ENCODE measurements at regions not wholly inside any gene's neighbourhood (a gene's known extent, or its start where the extent isn't known, plus 50 kb on each side); places are given as distances from the start of the nearest gene placed in this dataset.

GRCh38 chr7:46000513-46000912 is 79.4 kb upstream of the IGFBP3 start:
- DNase-seq (ENCODE audit: low spot score in 2 of 2) = no peak
- WGBS, 2 donors = 72 to 80% methylated on average over 7 of the region's 7 CpGs
- TF ChIP-seq POLR2A (IDR thresholded peaks at IDR 0.05) (no peak), EP300 (IDR thresholded peaks at IDR 0.05) (no peak), CTCF (IDR thresholded peaks at IDR 0.05) (no peak)

DNA sequence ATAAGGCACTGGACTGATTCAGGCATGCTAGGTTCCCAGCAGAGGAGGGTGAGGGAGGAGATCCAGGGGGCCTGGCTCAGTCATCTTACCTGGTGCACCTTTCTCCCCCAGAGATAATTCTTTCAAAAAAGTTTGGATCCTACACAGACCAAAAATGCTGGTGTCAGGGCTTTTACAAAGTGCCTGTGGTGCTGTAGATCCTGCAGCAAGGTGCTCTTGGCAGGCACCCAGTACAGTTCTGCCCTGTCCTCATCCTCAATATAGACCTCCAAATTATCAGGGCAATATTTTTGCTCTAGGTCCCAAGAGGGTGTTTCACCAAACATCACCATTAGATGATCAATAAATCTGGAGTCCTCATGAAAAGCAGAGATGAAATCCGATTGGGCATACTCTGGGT is 78.5 kb upstream of the IGFBP3 start:
- WGBS, 2 donors = 92 to 100% methylated on average over 1 of the region's 1 CpG
- no peak overlapping the region for H3K4me3 ChIP-seq
- no peak for DNase-seq (ENCODE audit: low spot score in 2 of 2)

More at GRCh38 chr7:46000513-46000912, 79.4 kb upstream of the IGFBP3 start:
- Histone ChIP-seq H3K27ac (no peak overlapping the region), H3K4me1 (no peaks in the 10 kb centered on the region), H3K27me3 (no peaks in the 10 kb centered on the region), H3K36me3 (no peaks in the 10 kb centered on the region), H3K4me3 (no peak overlapping the region), H3K9me3 (peaks cover 0 to 27% (median 4%) of the 10 kb centered on the region in 4 donors)

GRCh38 chr7:45998506-45998905 is 77.4 kb upstream of the IGFBP3 start:
- WGBS, 2 donors = 88 to 90% methylated on average over 1 of the region's 1 CpG

More for the DNA sequence above, 78.5 kb upstream of the IGFBP3 start:
- H3K27me3 ChIP-seq = no peaks in the 10 kb centered on the region
- H3K36me3 ChIP-seq = no peaks in the 10 kb centered on the region
- TF ChIP-seq EP300 (IDR thresholded peaks at IDR 0.05) (no peak), POLR2A (IDR thresholded peaks at IDR 0.05) (no peak), CTCF (IDR thresholded peaks at IDR 0.05) (no peak)
- peaks cover 0 to 36% (median 4%) of the 10 kb centered on the region in 4 donors for H3K9me3 ChIP-seq
- no peak overlapping the region for H3K27ac ChIP-seq
- H3K4me1 ChIP-seq = no peaks in the 10 kb centered on the region

GRCh38 chr7:45993621-45994020 is 72.5 kb upstream of the IGFBP3 start:
- Histone ChIP-seq H3K27ac (no peak overlapping the region), H3K9me3 (peaks cover 0 to 23% (median 4%) of the 10 kb centered on the region in 4 donors), H3K36me3 (no peaks in the 10 kb centered on the region)

More at GRCh38 chr7:45998506-45998905, 77.4 kb upstream of the IGFBP3 start:
- H3K4me1 ChIP-seq = no peaks in the 10 kb centered on the region
- no peak overlapping the region for H3K4me3 ChIP-seq
- no peaks in the 10 kb centered on the region for H3K27me3 ChIP-seq
- TF ChIP-seq POLR2A (IDR thresholded peaks at IDR 0.05) = no peak
- peaks cover 0 to 36% (median 4%) of the 10 kb centered on the region in 4 donors for H3K9me3 ChIP-seq
- DNase-seq (ENCODE audit: low spot score in 2 of 2) = no peak
- H3K27ac ChIP-seq = no peak overlapping the region
- no peaks in the 10 kb centered on the region for H3K36me3 ChIP-seq

DNA sequence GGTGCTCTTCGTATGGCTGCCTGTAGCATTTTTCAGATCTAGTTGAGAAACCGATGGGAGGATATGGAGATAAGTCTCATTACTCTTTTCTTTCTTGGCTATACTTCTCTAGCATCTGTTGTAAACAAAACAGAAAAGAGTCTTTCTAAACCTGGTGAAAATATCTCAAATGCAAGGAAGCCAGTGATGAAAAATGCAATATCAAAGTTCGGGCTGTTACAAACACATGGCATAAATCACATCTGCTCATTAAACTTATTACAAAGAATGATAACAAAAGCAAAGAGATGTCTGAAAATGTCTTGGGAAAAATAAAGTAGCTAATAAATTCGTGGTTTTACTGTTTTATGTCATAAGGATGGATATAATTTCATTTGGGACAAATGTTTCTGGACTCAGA is 71.8 kb upstream of the IGFBP3 start:
- Histone ChIP-seq H3K4me1 (no peaks in the 10 kb centered on the region), H3K36me3 (no peaks in the 10 kb centered on the region), H3K27ac (no peak overlapping the region), H3K9me3 (peaks cover 0 to 23% (median 4%) of the 10 kb centered on the region in 4 donors), H3K4me3 (no peak overlapping the region), H3K27me3 (no peaks in the 10 kb centered on the region)
- WGBS, 2 donors = 54 to 57% methylated on average over 4 of the region's 4 CpGs
- DNase-seq (ENCODE audit: low spot score in 2 of 2) = no peak
- no peak for TF ChIP-seq EP300 (IDR thresholded peaks at IDR 0.05)
- TF ChIP-seq POLR2A (IDR thresholded peaks at IDR 0.05) = no peak
- no peak for TF ChIP-seq CTCF (IDR thresholded peaks at IDR 0.05)

More at GRCh38 chr7:45993621-45994020, 72.5 kb upstream of the IGFBP3 start:
- Histone ChIP-seq H3K27me3 (no peaks in the 10 kb centered on the region), H3K4me3 (no peak overlapping the region), H3K4me1 (no peaks in the 10 kb centered on the region)
- no peak for DNase-seq (ENCODE audit: low spot score in 2 of 2)
- TF ChIP-seq CTCF (IDR thresholded peaks at IDR 0.05) (no peak), POLR2A (IDR thresholded peaks at IDR 0.05) (no peak), EP300 (IDR thresholded peaks at IDR 0.05) (no peak)

DNA sequence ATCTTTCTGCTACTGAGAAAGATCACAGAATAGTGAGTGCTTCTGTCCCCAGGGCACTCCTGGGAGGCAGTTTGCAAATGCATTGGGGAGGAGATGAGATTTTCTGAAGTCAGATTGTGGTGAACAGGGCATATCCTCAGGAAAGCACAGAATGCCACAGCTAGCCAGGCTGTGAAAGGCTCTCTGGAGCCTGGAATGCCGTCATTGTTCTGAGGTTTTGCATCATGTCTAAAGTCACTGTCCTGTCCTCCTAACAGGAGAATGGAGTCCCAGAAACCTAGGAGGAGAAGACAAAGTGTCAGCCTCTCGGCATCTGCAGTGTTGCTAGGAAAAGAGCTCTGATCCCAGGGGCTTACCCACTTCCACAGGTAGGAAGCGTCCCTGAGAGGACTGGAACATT is 69.2 kb upstream of the IGFBP3 start:
- 72 to 82% methylated on average over 3 of the region's 3 CpGs for WGBS, 2 donors
- no peak for DNase-seq (ENCODE audit: low spot score in 2 of 2)
- no peaks in the 10 kb centered on the region for H3K27me3 ChIP-seq
- no peaks in the 10 kb centered on the region for H3K4me1 ChIP-seq
- H3K4me3 ChIP-seq = no peak overlapping the region
- peaks cover 0 to 7% (median 0%) of the 10 kb centered on the region in 4 donors for H3K9me3 ChIP-seq
- TF ChIP-seq POLR2A (IDR thresholded peaks at IDR 0.05) (no peak), CTCF (IDR thresholded peaks at IDR 0.05) (no peak), EP300 (IDR thresholded peaks at IDR 0.05) (no peak)
- no peak overlapping the region for H3K27ac ChIP-seq
- no peaks in the 10 kb centered on the region for H3K36me3 ChIP-seq
